HK-2 (cell line): ENCODE measurements at regions not wholly inside any gene's neighbourhood (a gene's known extent, or its start where the extent isn't known, plus 50 kb on each side); places are given as distances from the start of the nearest gene placed in this dataset.

Experiments used
- DNase-seq: peaks from one replicate; pipeline ENCODE4 v3.0.0-alpha.2; 2018; ENCODE audit not compliant: unreplicated experiment

DNA sequence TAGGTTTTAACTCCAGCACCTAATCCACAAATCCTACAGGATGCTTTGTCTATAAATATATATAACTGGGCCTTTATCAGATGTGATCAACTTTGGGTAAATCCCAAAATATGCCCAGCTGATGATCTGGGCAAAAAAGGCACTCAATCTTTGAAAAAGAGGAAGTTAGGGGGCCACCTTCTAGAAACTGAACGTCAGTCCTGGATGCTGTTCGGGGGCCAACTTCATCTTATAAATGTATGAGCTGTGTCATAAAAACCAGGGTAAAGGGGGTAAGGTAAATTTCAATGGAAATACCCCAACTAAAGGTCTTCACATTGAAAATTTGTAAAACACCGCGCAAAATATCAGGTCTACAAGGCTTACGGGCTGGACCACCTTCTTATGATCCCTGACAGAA lies 264.4 kb upstream of the UBE2E2 start:
- no peak for DNase-seq

- no peak for DNase-seq
These were observed 263.8 kb upstream of the UBE2E2 start for GRCh38 chr3:22939349-22939748.

DNA sequence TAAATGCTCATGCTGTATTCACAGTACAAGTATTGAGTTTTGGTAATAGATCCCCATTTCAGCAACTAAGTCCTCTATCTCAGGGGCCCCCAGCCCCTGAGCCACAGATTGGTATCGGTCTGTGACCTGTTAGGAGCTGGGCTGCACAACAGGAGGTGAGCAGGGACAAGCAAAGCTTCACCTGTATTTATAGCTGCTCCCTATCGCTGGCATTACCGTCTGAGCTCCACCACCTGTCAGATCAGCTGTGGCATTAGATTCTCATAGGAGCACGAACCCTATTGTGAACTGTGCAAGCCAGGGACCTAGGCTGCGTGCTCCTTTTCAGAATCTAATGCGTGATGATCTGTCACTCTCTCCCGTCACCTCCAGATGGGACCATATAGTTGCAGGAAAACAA lies 262.8 kb upstream of the UBE2E2 start:
- no peak for DNase-seq

GRCh38 chr3:22942981-22943380 lies 260.1 kb upstream of the UBE2E2 start:
- no peak for DNase-seq

GRCh38 chr3:22947851-22948250 lies 255.3 kb upstream of the UBE2E2 start:
- no peak for DNase-seq

- DNase-seq = no peak
These were observed 251.2 kb upstream of the UBE2E2 start for GRCh38 chr3:22951910-22952309.

GRCh38 chr3:22952860-22953259 lies 250.3 kb upstream of the UBE2E2 start:
- DNase-seq = no peak

GRCh38 chr3:22959593-22959992 lies 243.5 kb upstream of the UBE2E2 start:
- DNase-seq = no peak

- peak; percentile 7 for DNase-seq
These were observed 242.8 kb upstream of the UBE2E2 start for GRCh38 chr3:22960105-22960984.

- DNase-seq = no peak
These were observed 240.9 kb upstream of the UBE2E2 start for GRCh38 chr3:22962244-22962643.

DNA sequence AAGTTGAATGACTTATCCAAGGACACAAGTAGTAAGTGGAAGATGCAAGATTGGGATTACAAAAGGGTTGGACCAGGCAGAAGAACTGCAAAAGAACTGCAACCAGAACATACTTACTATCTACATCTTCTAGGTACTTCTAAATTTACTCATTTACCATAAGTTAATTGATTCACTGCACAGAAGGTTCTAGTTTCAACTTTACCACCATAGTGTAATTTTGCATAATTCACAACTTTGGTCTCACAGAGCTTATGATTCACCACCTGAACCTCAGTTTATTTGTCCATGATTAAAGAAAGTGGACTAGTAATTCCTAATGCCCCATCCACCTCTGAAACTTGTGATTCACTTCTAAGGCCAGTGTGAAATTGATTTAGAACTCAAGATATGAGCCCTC lies 236.8 kb upstream of the UBE2E2 start:
- DNase-seq = no peak

DNA sequence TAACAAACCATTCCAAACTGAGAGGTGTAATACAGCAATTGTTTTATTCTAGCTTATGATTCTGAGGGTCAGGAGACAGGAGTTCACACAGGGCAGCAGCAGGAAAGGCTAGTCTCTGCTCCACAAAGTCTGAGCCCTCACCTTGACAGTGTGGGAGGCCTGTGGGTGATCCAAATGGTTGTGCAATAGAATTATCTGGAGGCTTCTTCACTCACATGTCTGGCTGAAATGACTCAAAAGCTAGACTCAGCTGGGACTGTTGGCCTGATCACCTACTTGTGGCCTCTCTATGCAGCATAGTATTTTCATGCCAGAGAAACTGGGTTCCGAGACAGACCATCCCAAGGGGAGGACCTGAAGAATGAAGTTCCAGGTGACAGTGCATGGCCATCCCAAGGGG lies 233.9 kb upstream of the UBE2E2 start:
- no peak for DNase-seq

GRCh38 chr3:22971497-22971896 lies 231.6 kb upstream of the UBE2E2 start:
- no peak for DNase-seq

- no peak for DNase-seq
These were observed 226.1 kb upstream of the UBE2E2 start for GRCh38 chr3:22977042-22977441.

DNA sequence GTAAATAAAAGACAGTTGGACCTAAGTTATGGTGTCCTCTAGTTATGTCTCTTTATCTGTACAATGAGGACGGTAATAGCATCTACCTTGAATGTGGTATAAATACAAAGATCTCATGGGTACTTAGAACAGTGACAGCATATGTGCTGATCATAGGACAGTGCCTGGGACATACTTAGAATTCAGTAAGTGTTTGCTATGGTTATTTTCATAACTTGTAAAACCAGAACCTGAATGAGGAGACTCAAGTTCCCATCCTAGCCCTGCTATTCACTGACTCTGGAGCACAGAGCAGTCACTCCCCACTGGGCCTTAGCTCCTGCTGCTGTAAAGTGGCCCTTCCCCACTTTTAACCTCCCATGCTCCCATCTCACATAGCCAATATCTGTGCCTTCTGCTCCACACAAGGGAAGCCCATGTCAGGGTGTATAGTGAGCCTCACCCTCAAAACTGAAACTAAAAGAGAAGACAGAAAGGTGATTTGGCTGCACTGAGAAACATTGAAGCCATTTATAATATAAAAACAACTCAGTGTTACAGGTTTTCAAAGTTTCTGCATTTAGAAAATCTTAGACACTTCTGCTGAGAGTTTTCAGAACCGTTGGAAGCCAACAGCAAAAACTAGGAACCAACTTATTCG lies 225.4 kb upstream of the UBE2E2 start:
- no peak for DNase-seq

DNA sequence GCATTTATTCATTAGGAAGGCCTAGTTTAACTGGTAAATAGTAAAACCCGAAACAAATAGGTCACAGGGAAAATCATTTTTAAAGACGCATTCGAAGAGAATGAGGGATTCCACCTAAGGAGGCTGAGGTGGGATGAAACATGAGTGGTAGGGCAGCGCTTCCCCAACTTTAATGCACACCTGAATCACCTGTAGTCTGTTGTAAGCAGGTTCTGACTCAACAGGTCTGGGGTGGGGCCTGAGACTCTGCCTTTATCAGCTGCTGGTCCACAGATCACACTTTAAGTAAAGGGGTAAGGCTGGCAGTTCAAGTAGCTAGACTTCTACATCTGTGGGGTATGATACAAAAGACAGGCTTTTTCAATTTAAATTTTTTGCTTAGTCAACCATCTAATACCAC lies 223.5 kb upstream of the UBE2E2 start:
- no peak for DNase-seq

DNA sequence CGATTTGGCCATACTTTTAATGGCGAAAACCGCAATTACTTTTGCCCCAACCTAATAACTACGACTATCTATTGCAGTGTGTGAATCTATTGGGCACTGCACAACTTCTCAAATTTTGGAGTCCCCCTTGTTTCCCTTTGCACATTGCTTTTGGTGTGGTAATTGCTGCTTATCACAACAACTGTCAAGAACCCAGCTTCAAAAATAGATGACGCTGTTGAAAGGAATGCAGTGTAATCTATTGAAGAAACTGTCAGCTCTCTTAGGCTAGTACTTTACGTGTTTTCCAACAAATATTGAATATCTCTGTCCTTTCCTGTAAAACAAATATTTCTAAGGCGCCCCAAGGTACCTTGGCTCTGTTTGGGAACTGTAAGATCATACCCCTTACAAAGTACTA lies 222.8 kb upstream of the UBE2E2 start:
- no peak for DNase-seq

GRCh38 chr3:22981166-22981565 lies 222.0 kb upstream of the UBE2E2 start:
- no peak for DNase-seq

GRCh38 chr3:22981861-22982260 lies 221.3 kb upstream of the UBE2E2 start:
- DNase-seq = no peak

DNA sequence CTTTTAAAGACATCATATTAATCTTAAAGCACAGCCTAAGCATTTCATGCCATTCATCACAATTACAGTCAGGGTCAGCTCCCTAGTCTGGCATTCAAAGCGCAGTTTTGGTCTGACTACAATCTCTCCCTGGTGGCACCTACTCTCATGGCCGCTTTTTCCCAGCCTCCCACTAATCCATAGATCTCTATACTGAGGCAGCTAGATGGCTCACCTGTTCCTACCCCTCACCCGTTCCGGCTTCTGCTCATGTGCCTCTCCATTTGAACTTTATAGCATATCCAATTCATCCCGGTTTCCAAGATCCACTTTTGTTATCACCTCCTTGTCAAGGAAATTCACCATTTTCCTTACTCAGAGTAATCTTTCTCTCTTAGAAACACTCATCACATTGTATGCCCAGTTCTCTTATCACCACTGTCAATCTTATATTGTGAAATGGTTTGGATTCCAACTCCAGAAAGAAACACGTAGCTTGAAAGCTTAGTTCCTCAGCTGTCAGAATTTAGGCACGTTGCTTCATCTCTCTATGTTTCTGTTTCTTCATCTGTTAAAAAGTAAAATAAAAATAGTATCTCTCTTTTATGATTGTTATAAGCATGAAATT lies 220.0 kb upstream of the UBE2E2 start:
- no peak for DNase-seq

DNA sequence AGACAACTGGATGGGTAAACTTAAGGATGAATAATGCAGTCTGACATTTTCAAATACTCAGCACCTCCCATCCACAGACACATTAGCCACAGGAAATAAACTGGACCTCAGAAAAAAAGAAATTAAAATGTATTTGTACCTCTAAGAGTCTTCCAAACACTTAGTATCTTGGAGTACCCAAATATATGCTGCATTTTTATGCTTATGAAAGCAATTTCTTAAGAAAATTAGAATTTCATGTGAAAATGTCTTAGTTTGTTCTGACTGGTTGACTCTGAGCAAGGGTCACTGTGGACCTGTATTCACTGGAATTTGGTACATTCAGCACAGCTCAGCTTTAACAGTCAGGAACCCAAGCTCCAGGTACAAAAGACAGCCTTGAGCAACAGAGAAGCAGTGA lies 216.2 kb upstream of the UBE2E2 start:
- DNase-seq = no peak

DNA sequence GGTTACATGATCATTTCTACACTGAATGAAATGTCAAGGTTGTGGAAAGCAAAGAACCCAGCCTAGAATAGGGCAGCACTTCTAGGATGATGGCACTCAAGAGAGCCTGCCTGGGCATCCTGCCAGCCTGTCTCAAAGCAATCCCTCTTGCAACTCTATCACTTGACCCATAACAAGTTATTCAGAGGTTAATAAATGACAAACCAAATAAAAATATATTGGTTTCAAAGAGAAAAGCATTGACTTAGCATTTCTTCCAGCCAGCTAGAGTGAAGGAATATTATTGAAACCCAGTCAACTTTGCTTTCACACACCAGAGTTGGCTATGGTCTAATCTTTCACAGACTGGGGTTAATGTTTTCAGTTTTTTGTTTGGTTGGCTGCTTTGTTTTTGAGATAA lies 214.6 kb upstream of the UBE2E2 start:
- peak; percentile 59 for DNase-seq

DNA sequence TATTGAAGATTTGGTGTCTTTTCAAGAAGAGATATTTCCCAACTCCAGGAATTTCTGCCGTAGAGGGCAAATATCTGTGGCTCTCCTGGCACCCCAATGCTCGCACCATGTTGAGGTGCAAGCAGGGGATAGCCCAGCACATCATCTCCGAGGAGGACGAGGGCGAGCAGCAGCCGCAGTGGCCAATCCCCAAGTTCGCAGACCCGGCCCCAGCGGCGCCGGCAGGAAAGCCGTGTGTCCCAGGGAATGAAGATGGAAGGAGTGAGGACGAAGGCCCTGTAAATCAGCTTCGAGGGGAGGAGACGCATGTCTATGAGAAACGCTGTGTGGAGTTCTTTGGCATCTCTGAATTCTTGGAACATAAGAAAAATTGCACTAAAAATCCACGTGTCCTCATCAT lies 213.4 kb upstream of the UBE2E2 start:
- no peak for DNase-seq
